HG03460 (cell line): ENCODE measurements at regions not wholly inside any gene's neighbourhood (a gene's known extent, or its start where the extent isn't known, plus 50 kb on each side); places are given as distances from the start of the nearest gene placed in this dataset.
"Not testable (repeated sequence)": the region's sequence is repeated elsewhere in the genome, so short reads cannot be mapped to it uniquely, and the experiment has no call there.

ENCODE experiments used
- ATAC-seq: cut with Tn5 transposase; IDR thresholded peaks from one replicate; pipeline ENCODE4 v1.9.1; 2021; ENCODE audit not compliant: unreplicated experiment

- ATAC-seq = no peak
Observed at GRCh38 chr6:170003451-170004160, 252.2 kb downstream of the ERMARD start.

DNA sequence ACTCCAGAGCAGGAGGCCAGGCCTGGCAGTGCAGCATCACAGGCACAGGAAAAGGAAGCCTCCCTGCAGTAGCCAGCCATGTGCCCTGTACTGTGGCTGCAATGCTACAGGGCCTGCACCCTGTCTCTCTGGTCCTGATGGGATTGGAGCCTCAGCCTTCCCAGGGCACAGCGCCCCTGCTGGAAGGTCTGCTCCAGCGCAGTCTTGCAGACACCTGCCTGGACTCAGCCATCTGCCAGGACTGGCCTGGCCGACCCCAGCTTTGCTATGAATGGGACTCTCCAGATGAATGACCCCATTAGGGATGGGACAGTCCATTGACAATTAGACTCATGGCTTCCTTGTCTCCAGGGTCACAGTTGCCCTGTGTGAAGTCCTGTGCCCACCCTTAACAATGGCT lies 251.6 kb downstream of the ERMARD start:
- ATAC-seq = no peak

DNA sequence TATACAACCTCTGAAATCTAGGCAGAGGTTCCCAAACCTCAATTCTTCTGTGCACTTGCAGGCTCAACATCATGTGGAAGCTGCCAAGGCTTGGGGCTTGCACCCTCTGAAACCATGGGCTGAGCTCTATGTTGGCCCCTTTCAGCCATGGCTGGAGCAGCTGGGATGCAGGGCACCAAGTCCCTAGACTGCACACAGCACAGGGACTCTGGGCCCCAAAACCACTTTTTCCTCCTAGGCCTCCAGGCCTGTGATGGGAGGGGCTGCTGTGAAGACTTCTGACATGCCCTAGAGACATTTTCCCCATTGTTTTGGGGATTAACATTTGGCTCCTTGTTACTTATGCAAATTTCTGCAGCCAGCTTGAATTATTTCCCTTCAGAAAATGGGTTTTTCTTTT lies 250.4 kb downstream of the ERMARD start:
- not testable (repeated sequence) for ATAC-seq

DNA sequence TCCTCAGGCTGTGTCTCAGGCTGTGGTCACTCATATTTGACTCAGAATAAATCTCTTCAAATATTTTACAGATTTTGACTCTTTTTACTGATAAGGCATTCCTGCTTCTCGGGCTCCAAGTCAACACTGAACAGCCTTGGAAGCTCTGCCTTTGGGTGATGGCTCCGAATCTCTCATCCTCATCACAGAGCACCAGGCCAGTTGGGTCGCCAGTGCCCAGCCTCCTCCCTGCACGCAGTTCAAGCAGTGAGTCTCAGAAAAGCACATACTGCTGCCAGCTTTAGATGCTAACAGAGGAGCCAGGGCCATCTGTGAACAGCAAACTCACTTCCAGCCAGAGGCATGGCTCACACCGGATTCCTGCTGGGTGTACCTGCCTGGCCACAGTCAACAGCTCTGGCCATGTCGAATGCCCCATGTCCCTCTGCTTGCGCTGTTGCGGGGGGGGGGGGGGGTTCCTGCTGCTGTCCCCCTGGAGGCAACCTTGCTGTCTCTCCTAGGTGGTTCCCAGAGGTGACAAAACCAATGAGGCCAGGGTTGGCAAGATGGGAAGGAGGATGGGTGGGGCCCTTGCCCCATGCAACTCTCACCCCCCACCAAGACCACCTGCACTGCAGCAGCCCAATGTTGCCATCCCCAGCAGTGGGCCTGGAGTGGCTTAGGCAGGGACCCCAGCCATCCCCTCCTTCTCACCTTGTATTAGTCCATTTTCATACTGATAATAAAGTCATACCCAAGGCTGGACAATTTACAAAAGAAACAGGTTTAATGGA lies 248.8 kb downstream of the ERMARD start:
- ATAC-seq = no peak

DNA sequence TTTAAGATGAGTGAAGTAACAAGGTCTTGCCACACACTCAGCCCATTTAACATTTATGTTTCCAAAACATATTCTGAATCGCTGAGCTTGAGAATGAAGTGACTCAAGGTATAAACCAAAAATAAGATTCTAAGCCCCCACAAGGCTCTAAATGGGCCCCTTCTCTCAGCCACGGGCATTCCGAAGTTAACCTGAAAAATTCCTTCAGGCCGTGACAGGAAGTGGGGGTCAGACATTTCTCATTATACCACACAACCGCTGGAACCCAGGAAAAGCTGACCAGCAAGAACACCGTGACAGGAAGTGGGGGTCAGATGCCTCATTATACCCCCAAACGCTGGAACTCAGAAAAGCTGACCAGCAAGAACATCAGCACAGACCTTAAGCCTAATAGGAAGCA lies 247.9 kb downstream of the ERMARD start:
- no peak for ATAC-seq

DNA sequence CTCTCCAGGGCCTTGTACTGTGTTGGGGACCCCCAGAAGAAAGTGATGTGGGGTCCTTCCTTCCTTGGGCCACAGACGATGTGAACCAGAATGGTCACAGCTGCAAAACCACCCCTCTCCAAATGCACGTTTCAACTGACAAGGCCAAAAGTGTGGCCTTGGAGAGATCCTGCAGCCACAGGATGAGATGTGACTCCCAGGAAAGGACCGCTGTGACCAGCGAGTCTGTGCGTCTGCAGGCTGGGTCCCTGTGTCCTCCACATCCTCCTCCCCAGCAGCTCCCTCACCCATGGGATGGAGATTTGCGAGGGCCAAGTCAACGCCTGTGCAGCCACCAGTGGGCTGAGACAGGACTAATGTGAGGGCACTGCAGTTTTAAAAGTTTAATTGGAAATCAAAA lies 247.0 kb downstream of the ERMARD start:
- no peak for ATAC-seq

- no peak for ATAC-seq
Observed at GRCh38 chr6:169997930-169998218, 246.5 kb downstream of the ERMARD start.

GRCh38 chr6:169997187-169997929 lies 245.9 kb downstream of the ERMARD start:
- ATAC-seq = no peak

- no peak for ATAC-seq
Observed at GRCh38 chr6:169996378-169997051, 245.1 kb downstream of the ERMARD start.

DNA sequence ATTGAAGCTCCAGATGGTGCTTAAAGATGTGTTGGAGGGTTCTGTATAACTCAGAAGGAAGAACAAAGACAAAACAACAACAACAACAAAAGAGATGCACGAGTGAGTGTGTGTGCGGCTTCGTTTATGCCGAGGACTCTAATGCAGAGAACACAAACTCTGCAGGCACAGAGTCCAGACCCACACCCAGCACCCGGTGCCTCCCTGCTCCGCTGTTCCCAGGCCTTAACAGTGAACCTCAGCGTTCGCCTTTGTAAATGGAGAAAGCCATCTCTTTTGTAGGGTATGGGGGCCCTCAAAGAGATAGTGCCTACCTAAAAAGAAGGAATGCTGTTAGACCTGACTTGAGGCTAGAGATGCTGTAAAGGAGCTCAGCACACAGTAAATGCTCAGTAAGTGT lies 243.3 kb downstream of the ERMARD start:
- no peak for ATAC-seq

- ATAC-seq = no peak
Observed at GRCh38 chr6:169993861-169994481, 242.5 kb downstream of the ERMARD start.

GRCh38 chr6:169991913-169992312 lies 240.5 kb downstream of the ERMARD start:
- no peak for ATAC-seq

DNA sequence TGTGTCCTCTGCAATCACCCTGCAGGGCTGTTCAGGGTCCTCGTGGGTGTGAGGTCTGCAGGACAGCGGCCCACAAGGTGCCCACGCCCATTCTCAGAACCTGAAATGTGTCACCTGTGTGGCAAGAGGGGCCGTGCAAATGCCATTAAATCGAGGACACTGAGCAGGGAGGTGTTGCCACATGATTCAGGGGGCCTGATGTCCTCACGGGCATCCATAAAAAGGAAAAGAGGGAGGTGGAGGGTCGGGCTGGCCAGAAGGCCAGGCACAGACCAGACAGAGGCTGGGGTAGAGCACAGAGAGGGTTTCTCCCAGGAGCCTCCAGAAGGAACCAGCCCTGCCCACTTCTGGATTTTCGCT lies 239.6 kb downstream of the ERMARD start:
- ATAC-seq = no peak

DNA sequence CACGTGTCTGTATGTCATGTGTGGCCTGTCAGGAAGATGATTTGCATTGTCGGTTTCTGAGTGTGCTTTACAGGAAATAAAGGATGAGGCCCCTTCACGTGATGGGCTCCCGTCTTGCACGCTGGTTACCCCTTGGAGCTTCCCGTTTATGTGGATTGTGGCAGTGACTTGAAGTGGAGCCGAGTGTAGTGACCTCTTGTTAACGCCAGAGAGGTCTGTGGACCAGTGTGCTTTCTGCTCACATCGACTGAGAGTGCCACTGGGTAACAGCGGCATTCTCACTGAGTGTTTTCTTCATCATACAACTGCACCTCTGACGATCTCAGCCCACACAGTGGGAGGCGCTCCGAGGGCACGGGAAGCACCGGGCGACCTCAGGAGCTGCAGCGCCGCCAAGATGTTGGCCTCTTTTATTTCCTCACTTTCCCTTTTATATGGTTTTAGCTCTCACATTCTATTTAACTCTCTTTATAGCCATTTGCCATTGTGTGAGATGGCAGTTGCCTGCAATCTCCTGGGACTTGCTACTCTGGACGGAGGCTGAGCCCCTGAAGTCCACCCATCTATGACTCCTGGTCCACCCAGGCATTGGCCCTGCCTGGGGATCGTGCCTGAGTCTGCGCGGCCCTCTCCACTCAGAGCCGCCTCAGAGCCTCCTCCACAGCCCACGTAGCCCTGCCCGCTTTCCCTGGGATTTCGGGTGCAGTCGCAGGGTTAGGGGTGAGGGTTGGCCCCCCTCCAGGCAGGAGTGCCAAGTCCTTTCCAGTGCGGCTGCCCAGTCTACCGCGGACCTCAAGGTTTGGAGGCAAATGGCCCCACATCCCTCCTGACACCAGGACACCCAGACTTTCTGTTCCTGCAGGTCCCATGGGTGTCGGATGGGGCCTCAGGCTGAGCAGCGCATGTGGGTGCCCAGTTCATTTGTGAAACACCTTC lies 238.9 kb downstream of the ERMARD start:
- ATAC-seq = peak; percentile 60

GRCh38 chr6:169989594-169989993 lies 238.2 kb downstream of the ERMARD start:
- ATAC-seq = no peak

- no peak for ATAC-seq
Observed at GRCh38 chr6:169988769-169989550, 237.5 kb downstream of the ERMARD start.

GRCh38 chr6:169986848-169987498 lies 235.6 kb downstream of the ERMARD start:
- ATAC-seq = no peak

- ATAC-seq = no peak
Observed at GRCh38 chr6:169986171-169986847, 234.9 kb downstream of the ERMARD start.
